Neuronal stem cell (in vitro differentiated cells): ENCODE measurements at regions not wholly inside any gene's neighbourhood (a gene's known extent, or its start where the extent isn't known, plus 50 kb on each side); places are given as distances from the start of the nearest gene placed in this dataset. TPM values are rescaled to one million over a fixed set of nuclear protein-coding genes. Genes with fewer than 3 reads are reported as not detected.

Experiments
- small RNA-seq: library from polyadenylated mRNA; stranded (forward); fragments of <200 nt; extraction: miRNeasy Mini kit (QIAGEN cat#:217004); gene quantifications from one replicate; pipeline ENCODE3, GENCODE V24; 2013; ENCODE audit not compliant: insufficient read depth

Small RNAs in the stretch of these regions (small RNA-seq; reads per million reads assigned to genes)
- gene MIR4255 (not detected), gene RNA5SP43 (not detected), gene RNU6-636P (not detected), gene RPS29P6 (not detected)
